Panc1 (cell line): ENCODE measurements at regions not wholly inside any gene's neighbourhood (a gene's known extent, or its start where the extent isn't known, plus 50 kb on each side); places are given as distances from the start of the nearest gene placed in this dataset.

Source experiments
- ATAC-seq: fragments of 200-7000 bp; cut with Tn5 transposase; 2 replicates; pipeline ENCODE4 v1.9.1; 2020; ENCODE audit warnings: mild to moderate bottlenecking, moderate library complexity
- BruUV-seq: library from RNA; stranded (reverse); fragments of 400-500 nt; replicated peaks from 2 replicates; lab custom pipeline; 2021; lab: Mats Ljungman, UMichigan
- CTCF ChIA-PET: fragments of 300-600 bp; sonication (Branson Sonifier 250); formaldehyde crosslinking; loops from one replicate; lab custom pipeline; 2022; ENCODE audit warnings: antibody characterized with exemption; lab: Charles Lee
- POLR2A ChIA-PET: fragments of 300-600 bp; sonication (Branson Sonifier 250); formaldehyde crosslinking; loops from one replicate; lab custom pipeline; 2022; ENCODE audit warnings: antibody characterized with exemption; lab: Charles Lee
- DNase-seq: peaks from one replicate; pipeline ENCODE4 v3.0.0-alpha.2; 2010; ENCODE audit warnings: low read depth, low spot score
- H3K27ac ChIP-seq: 2 replicates; pipeline ENCODE4 v1.5.1; 2011; ENCODE audit warnings: mild to moderate bottlenecking, low read length, inconsistent platforms
- H3K27me3 ChIP-seq: fragments of 200-500 bp; sonication (Bioruptor generic); 2 replicates; pipeline ENCODE4 v1.6.0; 2014; ENCODE audit warnings: low read length, inconsistent platforms; ENCODE audit not compliant: control insufficient read depth, insufficient read depth
- H3K36me3 ChIP-seq: fragments of 200-500 bp; sonication (Bioruptor generic); 2 replicates; pipeline ENCODE4 v1.5.1; 2014; ENCODE audit warnings: inconsistent platforms, mild to moderate bottlenecking, low read length, moderate library complexity; ENCODE audit not compliant: control insufficient read depth, insufficient read depth
- H3K4me1 ChIP-seq: 2 replicates; pipeline ENCODE4 v1.5.1; 2011; ENCODE audit warnings: inconsistent platforms, mild to moderate bottlenecking, low read length, moderate library complexity; ENCODE audit not compliant: control insufficient read depth, insufficient read depth
- H3K4me3 ChIP-seq, 2 experiments: 2 replicates each; pipeline ENCODE4 v1.5.1; 2011 to 2012; ENCODE audit warnings: low read depth in 2 of 2, low read length in 2 of 2, mild to moderate bottlenecking in 2 of 2, inconsistent platforms in 1 of 2, moderate library complexity in 1 of 2
- H3K9me3 ChIP-seq: fragments of 200-500 bp; sonication (Bioruptor generic); 2 replicates; pipeline ENCODE4 v1.5.1; 2014; ENCODE audit warnings: low read depth, mild to moderate bottlenecking, inconsistent platforms, low read length, moderate library complexity; ENCODE audit not compliant: control insufficient read depth, insufficient read depth
- POLR2AphosphoS5 ChIP-seq: IDR thresholded peaks from 2 replicates; pipeline ENCODE4 v1.6.1; 2012; ENCODE audit warnings: mild to moderate bottlenecking, low read depth, low read length, moderate library complexity
- SIN3A ChIP-seq: IDR thresholded peaks from 2 replicates; pipeline ENCODE4 v1.6.1; 2012; ENCODE audit warnings: low read depth, mild to moderate bottlenecking, low read length, moderate library complexity, borderline replicate concordance; ENCODE audit not compliant: insufficient read depth
- TCF7L2 ChIP-seq: IDR thresholded peaks from 2 replicates; pipeline ENCODE4 v1.6.1; 2011; ENCODE audit warnings: mild to moderate bottlenecking, low read depth, low read length, inconsistent platforms
- in situ Hi-C: cut with HindIII; loops from 2 replicates; pipeline ENCODE4 v1.10.0; 2016; ENCODE audit warnings: low sequenced_read_pairs, low pct_unique_long_range_greater_than_20kb
- intact Hi-C: fragments of 100-400 bp; cut with micrococcal nuclease; formaldehyde crosslinking; loops from one replicate; pipeline ENCODE4 v1.10.0; 2022; ENCODE audit not compliant: unreplicated experiment
- TF ChIP-seq, protein P1 (sequence below): fragments of 450-650 bp; IDR thresholded peaks from 2 replicates; pipeline ENCODE4 v1.5.1; 2017; ENCODE audit warnings: mild to moderate bottlenecking
- TF ChIP-seq, protein P2 (sequence below), 2 experiments: IDR thresholded peaks; 2 replicates each; pipeline ENCODE4 v1.6.1; 2011 to 2012; ENCODE audit warnings: low read depth in 2 of 2, control low read depth in 1 of 2, low read length in 1 of 2, mild to moderate bottlenecking in 1 of 2, moderate library complexity in 1 of 2; ENCODE audit not compliant: insufficient read depth in 1 of 2

DNA sequence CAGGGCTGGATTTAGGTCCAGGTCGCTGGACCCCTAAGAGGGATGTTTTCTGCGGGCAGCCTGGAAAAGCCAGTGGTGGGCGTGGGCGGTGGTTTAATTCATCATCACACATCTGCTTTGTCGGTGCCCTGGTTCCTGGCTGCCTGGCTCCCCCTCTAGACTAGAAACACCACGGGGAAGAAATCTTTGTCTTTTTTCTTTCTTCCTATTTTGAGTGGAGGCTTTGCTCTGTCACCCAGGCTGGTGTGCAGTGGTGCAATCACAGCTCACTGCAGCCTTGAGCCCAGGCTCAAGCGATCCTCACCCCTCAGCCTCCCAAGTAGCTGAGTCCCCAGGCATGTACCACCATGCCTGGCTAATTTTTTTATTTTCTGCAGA, 86.6 kb upstream of the LINC01488 start:
- H3K27ac ChIP-seq = no peak overlapping the region; the same call in 1 of the 2 replicates
- in situ Hi-C loops (no loop called here), intact Hi-C loops (no loop called here)
- TF ChIP-seq, protein P1, sequence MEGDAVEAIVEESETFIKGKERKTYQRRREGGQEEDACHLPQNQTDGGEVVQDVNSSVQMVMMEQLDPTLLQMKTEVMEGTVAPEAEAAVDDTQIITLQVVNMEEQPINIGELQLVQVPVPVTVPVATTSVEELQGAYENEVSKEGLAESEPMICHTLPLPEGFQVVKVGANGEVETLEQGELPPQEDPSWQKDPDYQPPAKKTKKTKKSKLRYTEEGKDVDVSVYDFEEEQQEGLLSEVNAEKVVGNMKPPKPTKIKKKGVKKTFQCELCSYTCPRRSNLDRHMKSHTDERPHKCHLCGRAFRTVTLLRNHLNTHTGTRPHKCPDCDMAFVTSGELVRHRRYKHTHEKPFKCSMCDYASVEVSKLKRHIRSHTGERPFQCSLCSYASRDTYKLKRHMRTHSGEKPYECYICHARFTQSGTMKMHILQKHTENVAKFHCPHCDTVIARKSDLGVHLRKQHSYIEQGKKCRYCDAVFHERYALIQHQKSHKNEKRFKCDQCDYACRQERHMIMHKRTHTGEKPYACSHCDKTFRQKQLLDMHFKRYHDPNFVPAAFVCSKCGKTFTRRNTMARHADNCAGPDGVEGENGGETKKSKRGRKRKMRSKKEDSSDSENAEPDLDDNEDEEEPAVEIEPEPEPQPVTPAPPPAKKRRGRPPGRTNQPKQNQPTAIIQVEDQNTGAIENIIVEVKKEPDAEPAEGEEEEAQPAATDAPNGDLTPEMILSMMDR = no peak
- TF ChIP-seq POLR2AphosphoS5 (no peak), SIN3A (no peak), TCF7L2 (no peak)
- TF ChIP-seq, protein P2, sequence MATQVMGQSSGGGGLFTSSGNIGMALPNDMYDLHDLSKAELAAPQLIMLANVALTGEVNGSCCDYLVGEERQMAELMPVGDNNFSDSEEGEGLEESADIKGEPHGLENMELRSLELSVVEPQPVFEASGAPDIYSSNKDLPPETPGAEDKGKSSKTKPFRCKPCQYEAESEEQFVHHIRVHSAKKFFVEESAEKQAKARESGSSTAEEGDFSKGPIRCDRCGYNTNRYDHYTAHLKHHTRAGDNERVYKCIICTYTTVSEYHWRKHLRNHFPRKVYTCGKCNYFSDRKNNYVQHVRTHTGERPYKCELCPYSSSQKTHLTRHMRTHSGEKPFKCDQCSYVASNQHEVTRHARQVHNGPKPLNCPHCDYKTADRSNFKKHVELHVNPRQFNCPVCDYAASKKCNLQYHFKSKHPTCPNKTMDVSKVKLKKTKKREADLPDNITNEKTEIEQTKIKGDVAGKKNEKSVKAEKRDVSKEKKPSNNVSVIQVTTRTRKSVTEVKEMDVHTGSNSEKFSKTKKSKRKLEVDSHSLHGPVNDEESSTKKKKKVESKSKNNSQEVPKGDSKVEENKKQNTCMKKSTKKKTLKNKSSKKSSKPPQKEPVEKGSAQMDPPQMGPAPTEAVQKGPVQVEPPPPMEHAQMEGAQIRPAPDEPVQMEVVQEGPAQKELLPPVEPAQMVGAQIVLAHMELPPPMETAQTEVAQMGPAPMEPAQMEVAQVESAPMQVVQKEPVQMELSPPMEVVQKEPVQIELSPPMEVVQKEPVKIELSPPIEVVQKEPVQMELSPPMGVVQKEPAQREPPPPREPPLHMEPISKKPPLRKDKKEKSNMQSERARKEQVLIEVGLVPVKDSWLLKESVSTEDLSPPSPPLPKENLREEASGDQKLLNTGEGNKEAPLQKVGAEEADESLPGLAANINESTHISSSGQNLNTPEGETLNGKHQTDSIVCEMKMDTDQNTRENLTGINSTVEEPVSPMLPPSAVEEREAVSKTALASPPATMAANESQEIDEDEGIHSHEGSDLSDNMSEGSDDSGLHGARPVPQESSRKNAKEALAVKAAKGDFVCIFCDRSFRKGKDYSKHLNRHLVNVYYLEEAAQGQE (IDR thresholded peaks at IDR 0.05; ENCODE audit: insufficient read depth in 1 of 2, low read depth in 2 of 2, low read length in 1 of 2) = no peak
- POLR2A ChIA-PET = no interaction called here
- ATAC-seq (no peak), DNase-seq (no peak)
- H3K4me1 ChIP-seq = peaks cover 3% of the 10 kb centered on the region; the same call in 1 of the 2 replicates
- no peaks in the 10 kb centered on the region for H3K36me3 ChIP-seq
- no peaks in the 10 kb centered on the region for H3K9me3 ChIP-seq
- no peak overlapping the region for H3K4me3 ChIP-seq
- H3K27me3 ChIP-seq = no peaks in the 10 kb centered on the region
- BruUV-seq = no TSS peak
- CTCF ChIA-PET = no interaction called here

DNA sequence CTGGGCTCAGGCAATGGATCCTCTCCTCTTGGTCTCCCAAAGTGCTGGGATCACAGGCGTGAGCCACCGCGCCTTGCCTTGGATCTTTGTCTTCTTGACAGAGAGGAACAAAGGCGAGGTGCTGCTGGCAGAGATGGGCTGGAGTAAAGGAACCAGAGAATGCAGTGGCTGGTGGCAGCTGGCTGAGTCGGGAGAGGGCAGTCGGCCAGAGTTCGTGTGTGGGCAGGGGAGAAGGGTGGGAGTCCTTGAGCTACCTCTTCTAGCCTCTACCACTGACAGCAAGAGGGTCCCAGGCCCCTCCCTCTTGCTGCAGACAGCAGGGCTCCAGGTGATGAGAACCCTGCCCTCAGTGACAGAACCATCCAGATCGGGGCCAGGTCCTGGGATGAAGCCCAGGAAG, 86.2 kb upstream of the LINC01488 start:
- no peaks in the 10 kb centered on the region for H3K9me3 ChIP-seq

More for the DNA sequence above, 86.2 kb upstream of the LINC01488 start:
- intact Hi-C loops = no loop called here
- CTCF ChIA-PET = no interaction called here
- BruUV-seq = no TSS peak
- no peak for TF ChIP-seq TCF7L2
- TF ChIP-seq POLR2AphosphoS5 = no peak
- no peak for TF ChIP-seq SIN3A
- TF ChIP-seq, protein P1 = no peak
- TF ChIP-seq, protein P2 (IDR thresholded peaks at IDR 0.05; ENCODE audit: insufficient read depth in 1 of 2, low read depth in 2 of 2, low read length in 1 of 2) = no peak
- Histone ChIP-seq H3K4me3 (no peak overlapping the region), H3K36me3 (no peaks in the 10 kb centered on the region), H3K4me1 (peaks cover 3% of the 10 kb centered on the region; the same call in 1 of the 2 replicates), H3K27me3 (no peaks in the 10 kb centered on the region), H3K27ac (no peak overlapping the region)
- POLR2A ChIA-PET = no interaction called here
- in situ Hi-C loops = no loop called here
- ATAC-seq = no peak; the same call in 1 of the 2 replicates
- no peak for DNase-seq
